ENCODE measurements at regions not wholly inside any gene's neighbourhood (a gene's known extent, or its start where the extent isn't known, plus 50 kb on each side); places are given as distances from the start of the nearest gene placed in this dataset.

GRCh38 chr22:47625013-47625385 lies 862.5 kb downstream of the TBC1D22A start:
- TF ChIP-seq CTCF (IDR thresholded peaks at IDR 0.05; ENCODE audit: insufficient read depth, low read length, poor library complexity, severe bottlenecking) = no peak
- no peak for TF ChIP-seq EZH2phosphoT487 (conservative IDR thresholded peaks at IDR 0.05; ENCODE audit: low read length)
